ENCODE measurements at regions not wholly inside any gene's neighbourhood (a gene's known extent, or its start where the extent isn't known, plus 50 kb on each side); places are given as distances from the start of the nearest gene placed in this dataset.

GRCh38 chr20:50273601-50274491, 83.2 kb downstream of the CEBPB start:
- no peak for DNase-seq (ENCODE audit: low read depth in 2 of 2)

- DNase-seq (ENCODE audit: low read depth in 2 of 2): no peak
Measured at GRCh38 chr20:50274570-50275430, 84.2 kb downstream of the CEBPB start.

GRCh38 chr20:50276119-50277063, 85.8 kb downstream of the CEBPB start:
- no peak for DNase-seq (ENCODE audit: low read depth in 2 of 2)

GRCh38 chr20:50277064-50277415, 86.4 kb downstream of the CEBPB start:
- no peak for DNase-seq (ENCODE audit: low read depth in 2 of 2)

GRCh38 chr20:50277460-50278376, 87.1 kb downstream of the CEBPB start:
- DNase-seq (ENCODE audit: low read depth in 2 of 2): no peak

- no peak for DNase-seq (ENCODE audit: low read depth in 2 of 2)
Measured at GRCh38 chr20:50278377-50278683, 87.7 kb downstream of the CEBPB start.

GRCh38 chr20:50278684-50279531, 88.3 kb downstream of the CEBPB start:
- DNase-seq (ENCODE audit: low read depth in 2 of 2): no peak

GRCh38 chr20:50279988-50280850, 89.6 kb downstream of the CEBPB start:
- no peak for DNase-seq (ENCODE audit: low read depth in 2 of 2)

- DNase-seq (ENCODE audit: low read depth in 2 of 2): no peak
Measured at GRCh38 chr20:50280851-50281655, 90.4 kb downstream of the CEBPB start.

GRCh38 chr20:50281831-50282591, 91.4 kb downstream of the CEBPB start:
- no peak for DNase-seq (ENCODE audit: low read depth in 2 of 2)

GRCh38 chr20:50282592-50283241, 92.1 kb downstream of the CEBPB start:
- no peak for DNase-seq (ENCODE audit: low read depth in 2 of 2)

- no peak for DNase-seq (ENCODE audit: low read depth in 2 of 2)
Measured at GRCh38 chr20:50283370-50283769, 92.7 kb downstream of the CEBPB start.

GRCh38 chr20:50283922-50284810, 93.5 kb downstream of the CEBPB start:
- no peak for DNase-seq (ENCODE audit: low read depth in 2 of 2)

- no peak for DNase-seq (ENCODE audit: low read depth in 2 of 2)
Measured at GRCh38 chr20:50284811-50285375, 94.3 kb downstream of the CEBPB start.

Measured in stimulated activated CD4-positive, alpha-beta T cell treated with anti-CD3 and anti-CD28 coated beads, Interleukin-1b, Interleukin-23, amount 100 ng/mL, for 1 hour (primary cell).